Fibroblast of skin of abdomen (primary cell): ENCODE measurements at regions not wholly inside any gene's neighbourhood (a gene's known extent, or its start where the extent isn't known, plus 50 kb on each side); places are given as distances from the start of the nearest gene placed in this dataset.
"Not testable (repeated sequence)": the region's sequence is repeated elsewhere in the genome, so short reads cannot be mapped to it uniquely, and the experiment has no call there.

ENCODE experiments used
- DNase-seq: peaks from one replicate; pipeline ENCODE4 v3.0.0-alpha.2; 2013

GRCh38 chr10:60614363-60614762 lies 163.9 kb upstream of the CDK1 start:
- no peak for DNase-seq

GRCh38 chr10:60613434-60613833 lies 164.8 kb upstream of the CDK1 start:
- no peak for DNase-seq

DNA sequence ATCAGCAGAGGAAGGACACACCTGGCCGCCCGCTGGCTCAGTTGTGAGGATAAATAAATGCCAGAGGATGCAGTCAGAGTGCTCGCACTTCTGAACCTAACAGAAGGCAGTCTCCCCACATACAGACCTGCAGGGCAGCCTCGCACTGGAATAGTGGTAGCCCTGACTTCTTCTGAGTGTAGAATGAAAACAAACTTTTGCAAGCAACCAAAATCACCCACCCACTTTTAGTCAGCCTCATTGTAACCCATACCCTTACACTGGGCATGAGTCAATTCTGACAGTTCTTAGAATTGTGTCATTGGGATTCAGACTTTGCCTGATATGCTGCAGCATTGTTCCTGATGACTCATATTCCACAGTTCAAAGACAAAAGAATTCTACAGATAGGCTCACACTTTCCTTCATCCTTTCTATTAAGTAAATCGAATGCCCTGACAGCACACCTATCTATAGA lies 167.0 kb upstream of the CDK1 start:
- peak; percentile 74 for DNase-seq

DNA sequence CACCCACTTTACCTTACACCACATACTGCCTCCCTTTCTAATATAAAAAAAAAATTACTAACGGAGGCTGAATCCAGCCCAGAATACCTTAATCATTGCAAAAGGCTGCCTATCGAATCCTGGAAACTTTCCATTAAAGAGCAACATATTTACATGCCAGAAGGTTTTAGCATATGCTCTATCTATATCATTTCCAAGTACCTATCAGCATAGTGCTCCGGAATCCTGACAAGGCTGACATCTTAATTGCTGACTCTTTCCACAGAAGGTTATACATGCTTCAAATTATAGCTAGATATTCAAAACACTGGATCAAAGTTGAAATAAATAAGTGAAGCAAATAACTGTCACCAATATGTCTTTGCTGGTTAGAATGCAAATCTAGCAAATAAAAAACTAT lies 170.9 kb upstream of the CDK1 start:
- no peak for DNase-seq

GRCh38 chr10:60606343-60607080 lies 171.8 kb upstream of the CDK1 start:
- DNase-seq, result peak; percentile 88

DNA sequence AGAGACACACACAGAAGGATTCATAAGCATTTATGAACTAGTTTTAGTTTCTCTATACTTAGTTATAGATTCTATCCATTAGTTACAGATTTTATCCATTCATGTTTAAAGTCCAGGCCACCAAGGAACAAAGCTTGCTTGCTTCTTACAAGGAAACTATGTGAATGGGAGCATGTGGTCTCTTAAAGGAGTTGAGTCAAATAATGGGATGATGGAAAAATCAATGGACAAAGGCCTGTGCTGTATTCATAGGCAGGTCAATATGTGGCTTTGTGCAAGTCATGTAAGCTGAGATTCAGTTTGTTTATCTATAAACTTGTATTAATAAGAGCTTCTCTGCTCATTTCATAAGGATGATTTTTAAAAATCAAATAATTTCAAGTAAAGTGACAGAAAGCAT lies 172.8 kb upstream of the CDK1 start:
- no peak for DNase-seq

DNA sequence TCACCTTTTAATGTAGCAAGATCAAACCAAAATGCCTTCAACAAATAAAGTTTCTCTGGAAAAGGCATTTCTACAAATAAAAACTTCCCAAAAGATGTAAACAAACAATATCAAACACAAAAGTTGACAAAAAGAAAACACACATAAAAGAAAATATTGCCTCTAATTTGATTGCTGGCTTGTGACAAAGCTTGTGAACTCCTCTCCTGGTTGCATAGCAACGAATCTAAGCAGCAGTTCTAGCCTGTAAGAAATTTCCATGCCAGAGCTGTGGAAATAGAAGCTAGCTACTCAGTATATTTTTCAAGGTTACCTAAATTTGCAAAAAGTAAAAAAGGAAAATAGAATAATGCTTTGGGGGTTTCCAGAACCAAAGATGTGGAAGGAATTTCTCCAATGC lies 173.9 kb upstream of the CDK1 start:
- no peak for DNase-seq

DNA sequence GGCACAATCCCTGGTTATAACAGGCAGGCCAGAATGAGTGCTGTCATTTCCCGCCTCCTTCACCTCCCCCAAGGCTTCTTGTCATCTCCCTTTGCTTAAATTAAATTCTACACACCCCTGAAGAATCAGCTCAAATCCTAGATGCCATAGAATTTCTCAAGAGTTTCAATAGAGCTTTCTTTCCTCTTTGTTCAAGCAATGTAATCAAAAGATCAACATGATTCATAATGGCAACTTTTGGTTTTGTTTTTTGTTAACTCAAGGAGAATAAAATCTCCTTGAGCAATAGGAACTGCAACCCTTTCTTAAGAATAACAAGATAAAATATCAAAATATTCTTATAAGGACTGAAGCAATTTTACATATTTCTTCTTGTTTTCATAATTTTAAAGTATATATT lies 180.8 kb upstream of the CDK1 start:
- DNase-seq, result no peak

GRCh38 chr10:60595852-60596251 lies 182.4 kb upstream of the CDK1 start:
- no peak for DNase-seq

- no peak for DNase-seq
Measured at GRCh38 chr10:60594476-60595051, 183.7 kb upstream of the CDK1 start.

DNA sequence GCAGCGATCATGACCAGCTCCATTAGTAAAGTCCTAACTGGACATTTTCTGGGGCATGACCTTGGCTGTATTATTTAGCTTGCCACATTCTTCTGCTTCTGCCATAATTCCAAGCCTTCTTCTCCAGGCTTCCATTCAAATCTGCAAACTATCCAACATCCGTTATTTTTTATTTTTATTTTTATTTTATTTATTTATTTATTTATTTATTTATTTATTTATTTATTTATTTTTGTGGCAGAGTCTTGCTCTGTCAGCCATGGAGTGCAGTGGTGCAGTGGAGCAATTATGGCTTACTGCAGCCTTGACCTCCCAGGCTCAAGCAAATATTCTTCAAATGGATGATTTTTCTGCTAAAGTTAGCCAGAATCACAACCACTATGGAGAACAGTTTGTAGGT lies 187.2 kb upstream of the CDK1 start:
- DNase-seq, result no peak

DNA sequence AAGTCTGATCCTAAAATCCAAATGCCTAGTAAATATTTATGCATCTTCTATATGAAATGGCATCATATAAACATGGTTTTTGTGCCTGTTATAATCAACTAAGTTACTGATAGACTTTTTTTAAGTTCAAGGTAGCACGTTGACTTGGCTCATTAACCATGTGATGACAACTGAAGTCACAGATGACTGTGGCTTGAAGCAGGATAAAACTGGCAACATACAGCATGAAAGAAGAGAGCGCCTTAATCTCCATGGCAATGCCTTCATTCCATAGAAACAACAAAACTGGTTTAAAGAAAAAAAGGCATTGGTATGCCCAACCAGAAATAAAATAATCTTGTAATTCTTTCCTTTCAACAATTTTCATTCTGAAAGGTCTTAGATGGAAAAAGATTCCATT lies 188.9 kb upstream of the CDK1 start:
- no peak for DNase-seq

- DNase-seq, result not testable (repeated sequence)
Measured at GRCh38 chr10:60581782-60582181, 192.1 kb upstream of the ANK3 start.

DNA sequence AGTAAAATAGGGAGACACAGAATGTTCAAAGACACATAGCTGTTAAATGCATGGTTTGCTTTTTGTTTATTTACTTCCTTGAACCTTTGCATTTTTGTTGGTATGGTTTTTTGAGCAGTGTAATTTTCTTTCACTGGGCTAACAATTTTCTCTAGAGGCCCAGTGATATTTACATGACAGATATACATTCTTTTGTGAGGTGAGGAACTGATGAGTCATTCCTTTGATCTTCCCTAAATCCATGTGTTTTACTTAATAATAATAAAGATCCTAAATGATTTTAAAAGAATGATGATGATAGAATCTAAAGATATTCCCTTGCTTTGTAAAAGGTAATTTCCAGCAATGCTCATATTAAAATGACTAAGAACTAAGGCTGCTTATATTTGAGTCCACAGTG lies 188.5 kb upstream of the ANK3 start:
- no peak for DNase-seq

DNA sequence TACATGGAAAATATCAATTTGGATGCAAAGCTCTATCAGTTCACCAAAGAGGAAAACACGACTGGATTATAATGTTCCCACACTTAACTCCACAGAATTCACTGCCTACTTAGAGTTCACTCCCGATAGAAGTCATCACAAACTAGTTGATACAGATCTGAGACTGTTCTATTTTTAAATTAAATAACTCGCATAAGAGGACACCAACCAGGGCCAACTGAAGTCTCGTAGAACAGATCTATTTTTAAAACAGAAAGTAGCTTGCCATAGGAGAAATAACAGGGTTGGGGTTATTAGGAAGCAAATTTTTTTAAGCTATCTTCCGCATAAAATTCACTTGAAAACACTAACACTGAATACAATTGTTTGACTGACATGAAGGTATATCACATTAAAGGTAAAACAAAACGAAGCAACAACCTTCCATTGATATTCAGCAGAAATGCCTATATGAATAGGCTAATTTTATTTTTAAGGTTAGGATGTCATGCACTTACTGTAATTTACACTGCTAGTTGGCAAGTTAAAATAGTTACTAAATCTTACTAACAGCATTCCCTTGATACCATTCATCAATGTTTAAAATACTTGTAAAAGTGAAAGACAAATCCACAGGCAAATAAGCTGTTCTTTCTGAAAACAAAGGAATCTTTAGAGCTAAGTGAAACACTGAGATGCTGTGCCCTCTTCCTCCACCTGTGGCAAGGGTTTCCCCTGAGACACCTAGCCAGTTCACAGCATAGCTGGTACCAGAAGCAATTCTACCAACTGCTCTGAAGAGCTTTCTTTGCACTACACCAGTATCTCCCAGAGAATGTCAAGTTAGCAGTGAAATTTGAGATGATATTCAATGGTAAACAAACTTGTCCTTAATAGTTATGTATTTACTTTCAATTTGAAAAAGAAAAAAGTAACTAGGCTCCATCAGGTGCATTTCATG lies 186.7 kb upstream of the ANK3 start:
- no peak for DNase-seq

- DNase-seq, result no peak
Measured at GRCh38 chr10:60575105-60575504, 185.4 kb upstream of the ANK3 start.

DNA sequence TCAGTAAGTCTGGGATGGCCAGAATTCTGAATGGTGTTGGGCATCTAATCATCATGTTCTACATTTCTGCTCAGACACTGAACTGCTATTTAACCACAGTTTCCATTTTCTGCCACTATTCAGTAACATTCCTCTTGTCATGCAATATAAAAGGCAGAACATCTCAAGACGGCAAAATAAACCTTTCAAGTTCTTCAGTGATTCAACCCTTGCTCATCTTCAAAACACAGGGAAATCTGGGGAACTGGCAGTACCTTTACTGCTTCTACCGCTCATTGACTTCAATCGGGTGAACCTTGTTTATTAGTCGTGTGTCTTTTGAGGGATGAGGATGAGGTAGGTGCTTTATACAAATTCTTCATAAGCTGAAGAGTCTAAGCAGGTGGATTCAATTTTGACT lies 184.7 kb upstream of the ANK3 start:
- DNase-seq, result no peak

- no peak for DNase-seq
Measured at GRCh38 chr10:60573336-60573735, 183.7 kb upstream of the ANK3 start.

- DNase-seq, result peak; percentile 85
Measured at GRCh38 chr10:60572511-60573194, 183.0 kb upstream of the ANK3 start.

- DNase-seq, result no peak
Measured at GRCh38 chr10:60570896-60571295, 181.2 kb upstream of the ANK3 start.

DNA sequence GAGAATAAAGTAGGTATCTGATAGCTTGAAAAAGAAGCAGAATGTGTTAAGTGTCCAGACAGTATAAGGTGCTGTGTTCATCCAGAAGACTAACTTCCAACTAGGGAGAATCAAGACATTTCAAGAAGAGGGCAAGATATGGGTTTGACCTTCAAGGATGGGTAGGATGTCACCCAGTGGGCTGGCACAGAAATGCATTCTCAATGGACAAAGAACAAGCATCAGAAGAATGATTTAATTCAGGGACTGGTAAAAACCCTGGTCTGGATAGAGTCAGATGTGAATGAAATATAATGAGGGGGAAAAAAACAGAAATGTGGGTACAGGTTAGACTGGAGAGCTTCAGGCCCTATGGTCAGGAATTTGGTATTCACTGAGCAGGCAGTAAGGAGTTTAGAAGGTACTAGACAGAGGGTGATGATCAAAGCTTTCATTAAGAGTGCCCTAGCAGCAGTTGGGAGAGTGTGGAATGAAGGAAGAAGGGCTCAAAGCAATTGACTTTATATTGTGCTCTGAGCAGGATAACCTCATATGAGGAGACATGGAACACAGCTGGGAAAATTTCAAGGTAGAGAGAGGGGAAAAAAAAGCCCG lies 180.7 kb upstream of the ANK3 start:
- DNase-seq, result no peak

DNA sequence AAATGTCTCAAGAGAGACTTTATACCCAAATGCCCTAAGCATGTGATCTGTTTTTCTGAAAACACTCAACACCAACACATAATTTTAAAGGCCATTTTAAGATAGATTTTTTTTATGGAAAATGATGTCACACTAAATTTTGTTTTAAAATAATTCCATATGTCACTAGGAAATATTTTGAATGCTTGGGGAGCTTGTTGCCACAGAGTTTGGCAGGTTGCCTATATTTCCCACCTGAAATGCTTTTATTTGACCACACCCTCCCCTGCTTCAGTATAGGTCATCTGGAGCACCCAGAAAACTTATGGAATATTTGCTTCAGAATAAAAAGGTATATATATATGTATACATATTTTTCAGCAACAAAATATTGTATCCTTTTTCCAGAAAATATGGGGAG lies 180.0 kb upstream of the ANK3 start:
- DNase-seq, result no peak
